ACC112 (cell line): ENCODE measurements at regions not wholly inside any gene's neighbourhood (a gene's known extent, or its start where the extent isn't known, plus 50 kb on each side); places are given as distances from the start of the nearest gene placed in this dataset.

Experiments
- H2AFZ ChIP-seq: fragments of 200-600 bp; sonication (generic); one replicate; pipeline ENCODE4 v1.6.0; 2017; ENCODE audit warnings: antibody characterized with exemption, low read length; ENCODE audit not compliant: unreplicated experiment
- H3K27ac ChIP-seq: fragments of 200-600 bp; sonication (generic); 2 replicates; pipeline ENCODE4 v1.5.1; 2014; ENCODE audit warnings: low read depth, mild to moderate bottlenecking, antibody characterized with exemption, low read length, moderate library complexity
- H3K27me3 ChIP-seq: fragments of 200-600 bp; sonication (generic); 2 replicates; pipeline ENCODE4 v1.6.1; 2014; ENCODE audit warnings: mild to moderate bottlenecking, antibody characterized with exemption, low read length, moderate library complexity, mixed read lengths; ENCODE audit not compliant: insufficient read depth
- H3K36me3 ChIP-seq: fragments of 200-600 bp; sonication (generic); 2 replicates; pipeline ENCODE4 v1.6.1; 2016; ENCODE audit warnings: mild to moderate bottlenecking, antibody characterized with exemption, low read length, moderate library complexity, mixed read lengths; ENCODE audit not compliant: insufficient read depth
- H3K4me1 ChIP-seq: fragments of 200-600 bp; sonication (generic); one replicate; pipeline ENCODE4 v1.6.1; 2016; ENCODE audit warnings: low read length, mixed read lengths; ENCODE audit not compliant: insufficient read depth, unreplicated experiment, control insufficient read depth
- H3K4me3 ChIP-seq: fragments of 200-600 bp; sonication (generic); 2 replicates; pipeline ENCODE4 v1.5.1; 2014; ENCODE audit warnings: mild to moderate bottlenecking, low read depth, low read length
- H3K79me2 ChIP-seq: fragments of 200-600 bp; sonication (generic); one replicate; pipeline ENCODE4 v1.6.0; 2016; ENCODE audit warnings: low read length; ENCODE audit not compliant: control insufficient read depth, unreplicated experiment, insufficient read depth

DNA sequence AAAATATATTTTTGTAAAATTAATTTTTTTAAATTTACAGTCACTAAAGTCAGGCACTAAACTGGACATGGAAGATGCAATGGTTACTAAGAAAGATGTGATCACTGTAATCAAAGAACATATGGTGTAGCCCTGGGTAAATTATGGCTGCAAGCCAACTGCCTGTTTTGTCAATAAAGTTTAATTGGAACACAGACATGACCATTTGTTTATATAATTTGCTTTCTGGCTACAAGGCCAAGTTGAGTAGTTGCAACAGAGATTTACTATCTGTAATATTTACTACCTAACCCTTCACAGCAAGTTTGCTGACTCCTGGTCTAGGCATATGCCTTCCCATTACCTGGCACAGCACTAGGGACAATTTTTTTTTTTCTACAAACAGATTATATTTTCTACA lies 448.9 kb downstream of the ADRA2A start:
- no peaks in the 10 kb centered on the region for H3K27me3 ChIP-seq
- no peak overlapping the region for H3K4me3 ChIP-seq
- no peaks in the 10 kb centered on the region for H3K36me3 ChIP-seq
- no peak overlapping the region for H2AFZ ChIP-seq
- H3K27ac ChIP-seq = no peak overlapping the region
- H3K79me2 ChIP-seq = no peaks in the 10 kb centered on the region
- H3K4me1 ChIP-seq = no peaks in the 10 kb centered on the region

DNA sequence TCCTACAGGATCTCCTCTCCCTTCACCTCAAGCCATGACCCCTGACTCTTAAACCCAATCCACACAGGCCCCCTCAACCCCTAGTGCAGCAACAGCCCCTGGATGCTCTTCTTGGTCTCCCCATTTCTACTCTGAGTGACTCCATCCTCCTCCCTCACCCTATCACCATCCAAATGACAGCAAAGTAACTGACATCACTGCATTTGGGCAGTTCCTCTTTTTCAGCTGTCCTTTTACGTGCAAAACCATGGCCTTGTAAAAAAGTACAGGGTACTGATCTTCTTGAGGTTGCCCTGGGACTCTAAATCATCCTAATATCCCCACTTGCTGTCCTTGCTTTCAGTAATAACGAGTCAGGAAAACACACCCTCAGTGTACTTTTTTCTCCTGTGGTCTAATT lies 454.9 kb downstream of the ADRA2A start:
- Histone ChIP-seq H3K4me3 (no peak overlapping the region), H3K36me3 (no peaks in the 10 kb centered on the region), H3K79me2 (no peaks in the 10 kb centered on the region), H2AFZ (no peak overlapping the region), H3K27ac (no peak overlapping the region), H3K27me3 (no peaks in the 10 kb centered on the region), H3K4me1 (no peaks in the 10 kb centered on the region)

DNA sequence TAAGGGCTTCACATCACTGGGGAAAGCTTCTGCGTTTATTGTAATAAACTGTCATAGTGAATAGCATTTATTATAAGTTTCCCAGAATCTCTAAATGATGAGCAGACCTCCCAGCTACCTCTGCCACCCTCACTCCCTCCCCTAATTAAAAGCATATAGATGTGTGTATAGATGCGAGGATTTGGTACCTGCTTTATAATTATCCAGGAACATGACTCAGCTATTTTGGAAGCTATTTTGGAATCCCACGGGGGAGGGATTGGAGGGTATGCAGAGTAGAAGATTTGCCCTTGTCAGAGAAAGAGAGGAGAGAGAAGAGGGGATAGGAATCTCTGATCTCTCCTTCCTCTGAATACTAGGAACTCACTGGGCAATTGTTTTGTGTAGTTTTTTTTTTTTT lies 455.3 kb downstream of the ADRA2A start:
- H3K36me3 ChIP-seq = no peaks in the 10 kb centered on the region
- H3K4me1 ChIP-seq = no peaks in the 10 kb centered on the region
- no peak overlapping the region for H2AFZ ChIP-seq
- H3K79me2 ChIP-seq = no peaks in the 10 kb centered on the region
- no peaks in the 10 kb centered on the region for H3K27me3 ChIP-seq
- H3K27ac ChIP-seq = no peak overlapping the region
- H3K4me3 ChIP-seq = no peak overlapping the region

DNA sequence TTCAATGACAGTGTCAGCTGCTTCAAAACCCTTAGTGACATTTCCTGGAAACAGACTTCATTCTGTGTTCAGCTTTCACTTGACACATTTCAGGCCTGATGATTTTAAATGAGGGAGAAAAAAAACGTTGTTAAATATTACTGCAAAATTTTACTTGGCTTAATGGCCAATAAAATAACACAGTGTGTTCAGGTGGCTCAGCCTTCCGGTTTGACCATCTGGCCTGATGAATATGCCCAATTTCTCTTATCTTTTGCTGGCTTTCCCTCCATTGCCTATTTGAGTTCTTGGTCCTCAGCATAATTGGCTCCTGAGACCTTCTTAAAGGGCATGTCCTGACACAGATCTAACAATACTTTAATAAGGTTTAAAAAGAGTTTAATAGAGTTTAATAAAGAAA lies 462.4 kb downstream of the ADRA2A start:
- H2AFZ ChIP-seq = no peak overlapping the region
- no peaks in the 10 kb centered on the region for H3K4me1 ChIP-seq
- H3K4me3 ChIP-seq = no peak overlapping the region
- H3K79me2 ChIP-seq = no peaks in the 10 kb centered on the region
- H3K27ac ChIP-seq = no peak overlapping the region
- no peaks in the 10 kb centered on the region for H3K36me3 ChIP-seq
- no peaks in the 10 kb centered on the region for H3K27me3 ChIP-seq

DNA sequence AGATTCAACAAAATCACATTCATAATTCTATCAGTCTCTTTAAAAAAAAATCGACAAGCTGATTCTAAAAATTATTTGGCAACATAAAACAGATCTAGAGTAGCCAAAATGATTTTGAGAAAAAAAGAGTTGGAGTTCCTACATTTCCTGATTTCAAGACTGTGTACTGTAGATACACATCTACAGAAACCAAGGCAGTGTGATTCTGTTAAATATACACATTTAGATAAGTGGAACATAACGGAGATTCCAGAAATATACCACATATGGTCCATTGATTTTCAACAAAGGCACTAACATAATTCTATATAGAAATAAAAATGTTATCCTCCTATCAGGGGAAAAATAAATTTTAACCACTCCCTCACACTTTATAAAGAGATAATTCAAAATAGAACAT lies 467.0 kb downstream of the ADRA2A start:
- no peaks in the 10 kb centered on the region for H3K4me1 ChIP-seq
- H2AFZ ChIP-seq = no peak overlapping the region
- H3K27ac ChIP-seq = no peak overlapping the region
- no peaks in the 10 kb centered on the region for H3K36me3 ChIP-seq
- no peaks in the 10 kb centered on the region for H3K27me3 ChIP-seq
- no peak overlapping the region for H3K4me3 ChIP-seq
- no peaks in the 10 kb centered on the region for H3K79me2 ChIP-seq

DNA sequence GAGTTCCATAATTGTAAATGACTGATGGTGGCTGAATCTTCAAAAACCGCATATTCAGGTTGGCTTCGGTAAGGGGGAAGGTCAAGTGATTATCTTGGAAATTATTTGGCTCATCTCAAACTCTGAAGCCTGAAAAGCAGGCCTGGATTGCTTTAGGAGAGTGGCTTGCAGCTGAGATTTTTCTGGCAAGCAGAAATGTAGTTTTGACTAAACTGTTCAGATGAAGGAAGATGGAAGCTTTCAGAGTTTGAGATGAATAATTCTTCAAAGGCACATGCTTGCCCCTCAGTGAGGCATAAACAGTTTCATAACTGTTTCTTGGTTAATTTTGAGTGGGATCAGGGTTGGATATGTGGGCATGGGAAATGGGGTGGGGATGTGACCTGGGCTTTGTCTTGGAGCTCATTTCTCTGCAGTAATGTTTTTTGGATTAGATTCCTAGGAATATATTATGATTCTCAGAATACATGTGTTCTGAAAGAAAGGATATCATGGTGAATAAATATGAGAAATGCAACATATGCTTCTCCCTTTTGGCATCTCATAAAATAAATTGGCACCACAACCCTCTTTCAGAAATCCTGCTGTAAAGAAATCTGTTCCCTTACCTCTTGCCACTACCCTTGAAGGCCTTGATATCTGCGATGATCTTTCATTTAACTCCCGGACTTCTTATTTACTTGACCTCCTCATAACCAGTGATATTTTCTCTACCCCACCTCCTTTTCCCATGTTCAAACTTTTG lies 469.2 kb downstream of the ADRA2A start:
- Histone ChIP-seq H3K4me1 (no peaks in the 10 kb centered on the region), H3K27me3 (no peaks in the 10 kb centered on the region), H3K36me3 (no peaks in the 10 kb centered on the region)

DNA sequence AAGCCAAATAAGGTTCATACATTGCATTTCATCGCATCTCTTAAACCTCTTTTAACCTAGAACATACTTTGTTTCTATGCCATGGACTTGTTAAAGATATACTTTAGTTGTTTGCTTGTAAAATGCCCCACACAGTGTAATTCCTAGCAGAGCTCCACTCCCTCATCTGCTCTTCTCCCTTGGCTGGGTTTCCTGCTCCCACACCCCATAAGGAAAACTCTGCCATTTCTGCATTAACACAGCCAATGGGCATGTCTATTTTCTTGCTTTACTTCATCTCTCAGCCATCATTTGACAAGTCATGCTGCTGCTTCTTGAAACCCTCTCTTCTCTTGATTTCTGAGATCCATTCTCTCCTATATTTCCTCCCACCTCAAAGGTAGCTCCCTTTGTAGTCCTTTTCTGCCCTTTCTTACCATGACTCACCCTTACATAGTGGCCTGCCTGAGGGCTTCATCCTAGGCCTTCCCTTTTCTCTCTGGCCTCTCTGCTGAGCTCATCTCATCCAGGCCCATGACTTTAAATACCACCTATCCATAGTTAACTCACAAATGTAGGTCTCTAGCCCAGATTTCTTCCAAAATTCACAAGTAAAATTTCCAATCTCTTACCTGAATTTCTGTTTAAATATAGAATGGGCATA lies 471.4 kb downstream of the ADRA2A start:
- H3K79me2 ChIP-seq = no peaks in the 10 kb centered on the region
- H3K4me1 ChIP-seq = no peaks in the 10 kb centered on the region
- no peaks in the 10 kb centered on the region for H3K36me3 ChIP-seq
- no peaks in the 10 kb centered on the region for H3K27me3 ChIP-seq
- H3K4me3 ChIP-seq = no peak overlapping the region
- no peak overlapping the region for H2AFZ ChIP-seq
- H3K27ac ChIP-seq = no peak overlapping the region

More for the DNA sequence above, 469.2 kb downstream of the ADRA2A start:
- Histone ChIP-seq H3K4me3 (no peak overlapping the region), H3K79me2 (no peaks in the 10 kb centered on the region), H2AFZ (no peak overlapping the region), H3K27ac (no peak overlapping the region)

DNA sequence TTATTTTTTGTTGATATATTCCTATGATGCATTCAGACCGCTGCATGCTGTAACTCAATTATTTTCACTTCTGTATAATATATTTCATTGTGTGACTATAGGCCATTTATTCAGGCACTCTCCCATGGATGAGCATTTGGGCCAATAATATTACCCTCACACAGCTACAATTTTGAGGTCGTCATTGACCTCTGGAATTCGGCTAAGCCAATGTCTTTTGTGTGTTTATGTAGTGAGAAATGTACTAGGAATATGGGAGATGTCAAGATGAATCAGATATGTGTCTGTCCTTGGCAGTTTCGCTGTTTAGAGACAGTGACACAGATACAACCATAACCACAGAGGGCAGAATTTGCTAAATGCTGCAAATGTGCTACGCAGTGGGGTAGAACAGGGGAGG lies 474.2 kb downstream of the ADRA2A start:
- Histone ChIP-seq H3K36me3 (no peaks in the 10 kb centered on the region), H3K4me1 (no peaks in the 10 kb centered on the region), H3K27me3 (no peaks in the 10 kb centered on the region), H3K4me3 (no peak overlapping the region), H2AFZ (no peak overlapping the region), H3K27ac (no peak overlapping the region), H3K79me2 (no peaks in the 10 kb centered on the region)

DNA sequence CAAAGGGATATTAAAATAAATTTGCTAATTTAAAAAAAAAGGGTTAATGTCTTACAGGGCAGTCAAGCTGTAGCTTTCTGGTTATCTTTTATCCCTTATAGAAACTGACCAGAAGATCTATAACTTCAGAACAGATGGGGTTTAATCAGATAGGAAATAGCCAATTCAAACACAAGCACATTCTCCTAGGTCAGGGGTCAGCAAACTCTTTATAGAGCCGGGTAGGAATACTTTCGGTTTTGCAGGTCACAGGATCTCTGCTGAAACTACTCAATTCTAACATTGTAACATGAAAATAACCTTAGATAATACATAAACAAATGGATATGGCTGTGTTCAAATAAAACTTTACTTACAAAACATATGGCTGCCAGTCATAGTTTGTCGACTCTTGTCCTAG lies 479.8 kb downstream of the ADRA2A start:
- H3K4me1 ChIP-seq = no peaks in the 10 kb centered on the region

DNA sequence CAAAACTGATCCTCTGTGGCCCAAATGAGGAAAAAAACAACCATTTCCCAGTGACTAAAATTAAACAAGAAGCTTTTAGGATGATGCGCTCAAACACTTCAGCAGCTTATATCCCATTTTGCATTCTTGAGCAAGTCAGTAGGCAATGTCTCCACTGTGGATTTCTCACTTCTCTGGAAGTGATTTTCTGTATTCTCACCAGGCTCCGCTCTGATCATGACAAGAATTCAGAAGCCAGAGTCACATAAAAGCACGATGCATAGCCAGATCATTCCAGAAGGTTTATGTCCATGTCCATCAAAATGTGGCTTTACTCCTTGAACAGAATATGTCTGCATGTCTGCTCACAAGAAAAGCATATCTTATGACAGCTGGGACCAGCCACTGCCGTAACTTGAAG lies 481.4 kb downstream of the ADRA2A start:
- Histone ChIP-seq H3K27ac (no peak overlapping the region), H3K36me3 (no peaks in the 10 kb centered on the region), H3K79me2 (no peaks in the 10 kb centered on the region)

More for the DNA sequence above, 479.8 kb downstream of the ADRA2A start:
- Histone ChIP-seq H3K36me3 (no peaks in the 10 kb centered on the region), H3K79me2 (no peaks in the 10 kb centered on the region), H3K27ac (no peak overlapping the region), H3K4me3 (no peak overlapping the region), H3K27me3 (no peaks in the 10 kb centered on the region), H2AFZ (no peak overlapping the region)

DNA sequence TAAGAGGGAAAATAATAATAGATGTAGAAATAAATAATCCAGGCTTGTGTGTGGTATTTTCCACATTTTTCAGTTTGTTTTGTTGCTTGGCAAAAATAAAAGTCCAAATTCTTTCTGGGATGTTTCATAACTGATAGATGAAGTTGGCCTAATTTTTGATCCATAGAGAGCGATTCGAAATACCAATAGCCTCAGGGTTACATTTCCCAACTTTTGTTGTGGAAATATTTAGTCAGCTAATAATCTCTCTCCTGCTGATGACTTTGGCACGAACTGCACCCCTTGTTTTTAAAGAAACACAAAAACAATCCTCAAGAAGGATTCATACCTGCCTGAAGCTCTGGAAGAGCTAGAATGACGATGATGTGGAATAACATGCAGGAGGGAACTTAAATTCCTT lies 483.2 kb downstream of the ADRA2A start:
- H3K4me3 ChIP-seq = no peak overlapping the region
- H2AFZ ChIP-seq = no peak overlapping the region
- H3K27ac ChIP-seq = no peak overlapping the region
- no peaks in the 10 kb centered on the region for H3K79me2 ChIP-seq
- no peaks in the 10 kb centered on the region for H3K4me1 ChIP-seq
- no peaks in the 10 kb centered on the region for H3K36me3 ChIP-seq
- H3K27me3 ChIP-seq = no peaks in the 10 kb centered on the region

More for the DNA sequence above, 481.4 kb downstream of the ADRA2A start:
- H3K4me1 ChIP-seq = no peaks in the 10 kb centered on the region
- H3K4me3 ChIP-seq = no peak overlapping the region
- H3K27me3 ChIP-seq = no peaks in the 10 kb centered on the region
- H2AFZ ChIP-seq = no peak overlapping the region
